ENCODE measurements at regions not wholly inside any gene's neighbourhood (a gene's known extent, or its start where the extent isn't known, plus 50 kb on each side); places are given as distances from the start of the nearest gene placed in this dataset.

GRCh38 chr15:70522323-70522966, 240.9 kb downstream of the UACA start:
- Histone ChIP-seq H3K9me3 (ENCODE audit: control insufficient read depth, low read depth, low read length) (no peaks in the 10 kb centered on the region), H2BK12ac (ENCODE audit: insufficient read length, low read depth, low read length) (no peak overlapping the region), H3K56ac (ENCODE audit: insufficient read length, low read depth, low read length) (no peak overlapping the region), H3K27ac (ENCODE audit: insufficient read length, low read depth, low read length) (no peak overlapping the region), H2BK120ac (ENCODE audit: low read depth, low read length, poor library complexity, severe bottlenecking) (no peak overlapping the region), H2BK15ac (ENCODE audit: low read depth, low read length) (no peak overlapping the region), H3K23me2 (ENCODE audit: insufficient read length, low read depth, low read length, poor library complexity, severe bottlenecking) (no peaks in the 10 kb centered on the region), H4K20me1 (ENCODE audit: control insufficient read depth, insufficient read depth, insufficient read length) (no peaks in the 10 kb centered on the region), H3K18ac (ENCODE audit: insufficient read length, low read depth, low read length) (no peak overlapping the region), H2AFZ (ENCODE audit: low read length) (no peak overlapping the region), H4K91ac (ENCODE audit: insufficient read length, low read depth, low read length) (no peak overlapping the region), H2AK5ac (ENCODE audit: insufficient read length, low read length) (no peak overlapping the region), H3T11ph (ENCODE audit: low read length) (no peak overlapping the region), H3K9ac (ENCODE audit: extremely low read depth, insufficient read length, low read length) (no peak overlapping the region), H3K23ac (ENCODE audit: insufficient read length, low read depth, low read length) (no peak overlapping the region), H2BK5ac (ENCODE audit: insufficient read length, low read length) (no peak overlapping the region), H3K79me1 (ENCODE audit: insufficient read depth, low read depth, low read length, poor library complexity, severe bottlenecking) (no peaks in the 10 kb centered on the region), H3K4me1 (ENCODE audit: insufficient read depth, low read length) (no peaks in the 10 kb centered on the region), H3K4me2 (ENCODE audit: insufficient read depth, insufficient read length, low read length) (no peak overlapping the region), H2BK20ac (ENCODE audit: low read depth, low read length, poor library complexity, severe bottlenecking) (no peak overlapping the region), H4K8ac (replicated peaks; ENCODE audit: insufficient read length, low read depth, low read length) (no peak overlapping the region), H3K14ac (ENCODE audit: insufficient read depth, low read length) (no peak overlapping the region), H3K4ac (ENCODE audit: low read depth, low read length) (no peak overlapping the region), H3K79me2 (ENCODE audit: insufficient read depth, low read length) (no peaks in the 10 kb centered on the region), H3K27me3 (ENCODE audit: insufficient read depth, low read length) (no peaks in the 10 kb centered on the region; the same call in 1 of the 2 replicates), H4K5ac (ENCODE audit: insufficient read length, low read depth, low read length) (no peak overlapping the region)
- DNase-seq, result no peak
- Mint-ChIP-seq H3K9me3 (no peaks in the 10 kb centered on the region), H3K4me1 (peaks cover 40 to 45% of the 10 kb centered on the region in 2 experiments), H3K4me3 (no peak overlapping the region), H3K27me3 (ENCODE audit: low read depth) (no peaks in the 10 kb centered on the region), H3K36me3 (ENCODE audit: insufficient read depth in 1 of 3, low read depth in 3 of 3) (no peaks in the 10 kb centered on the region), H3K27ac (no peak overlapping the region)
- WGBS (ENCODE audit: extremely low coverage, insufficient read length, low lambda C conversion rate), result no CpG with 5 or more reads among the region's 5 CpGs
- TF ChIP-seq CTCF (conservative IDR thresholded peaks at IDR 0.05), result no peak
